GM21423 (cell line): ENCODE measurements at regions not wholly inside any gene's neighbourhood (a gene's known extent, or its start where the extent isn't known, plus 50 kb on each side); places are given as distances from the start of the nearest gene placed in this dataset.

Experiments
- ATAC-seq: cut with Tn5 transposase; IDR thresholded peaks from one replicate; pipeline ENCODE4 v1.9.1; 2021; ENCODE audit warnings: mild to moderate bottlenecking, moderate library complexity; ENCODE audit not compliant: unreplicated experiment

GRCh38 chr17:77466596-77467223 lies 325.9 kb downstream of the SEC14L1 start:
- ATAC-seq, result no peak

- ATAC-seq, result no peak
Measured at GRCh38 chr17:77467521-77467920, 326.8 kb downstream of the SEC14L1 start.

- no peak for ATAC-seq
Measured at GRCh38 chr17:77468897-77469296, 328.1 kb downstream of the SEC14L1 start.

GRCh38 chr17:77470330-77470786 lies 329.6 kb downstream of the SEC14L1 start:
- no peak for ATAC-seq

- ATAC-seq, result no peak
Measured at GRCh38 chr17:77470800-77471733, 330.3 kb downstream of the SEC14L1 start.

GRCh38 chr17:77471984-77472461 lies 331.3 kb downstream of the SEC14L1 start:
- no peak for ATAC-seq

- no peak for ATAC-seq
Measured at GRCh38 chr17:77472468-77473310, 331.9 kb downstream of the SEC14L1 start.

- no peak for ATAC-seq
Measured at GRCh38 chr17:77473615-77474226, 333.0 kb downstream of the SEC14L1 start.

- ATAC-seq, result no peak
Measured at GRCh38 chr17:77474292-77474988, 333.7 kb downstream of the SEC14L1 start.

- no peak for ATAC-seq
Measured at GRCh38 chr17:77475016-77475976, 334.5 kb downstream of the SEC14L1 start.

- no peak for ATAC-seq
Measured at GRCh38 chr17:77476006-77476405, 335.2 kb downstream of the SEC14L1 start.

GRCh38 chr17:77476498-77476897 lies 335.7 kb downstream of the SEC14L1 start:
- no peak for ATAC-seq

- ATAC-seq, result no peak
Measured at GRCh38 chr17:77476931-77477805, 336.4 kb downstream of the SEC14L1 start.

GRCh38 chr17:77478281-77478680 lies 337.5 kb downstream of the SEC14L1 start:
- no peak for ATAC-seq

GRCh38 chr17:77478899-77479298 lies 338.1 kb downstream of the SEC14L1 start:
- no peak for ATAC-seq

GRCh38 chr17:77479372-77480198 lies 338.8 kb downstream of the SEC14L1 start:
- no peak for ATAC-seq

GRCh38 chr17:77480199-77480508 lies 339.4 kb downstream of the SEC14L1 start:
- ATAC-seq, result no peak
